ENCODE measurements at regions not wholly inside any gene's neighbourhood (a gene's known extent, or its start where the extent isn't known, plus 50 kb on each side); places are given as distances from the start of the nearest gene placed in this dataset.

DNA sequence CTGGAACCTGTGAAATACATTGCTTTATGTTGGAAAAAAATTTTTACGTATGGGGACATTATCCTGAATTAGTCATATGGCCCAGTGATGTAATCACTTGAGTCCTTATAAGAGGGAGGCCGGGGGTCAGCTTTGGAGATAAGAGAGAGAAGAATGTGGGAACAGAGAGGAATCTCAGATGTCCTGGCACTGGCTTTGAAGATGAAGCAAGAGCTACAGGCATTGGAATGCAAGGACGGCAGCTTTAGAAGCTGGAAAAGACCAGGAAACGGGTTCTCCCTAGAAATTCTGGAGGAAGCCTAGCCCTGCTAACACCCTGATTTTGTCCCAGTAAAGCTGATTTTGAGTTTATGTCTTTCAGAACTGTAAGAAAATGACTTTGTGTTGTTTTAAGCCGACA lies 1129.9 kb upstream of the GYPC start:
- H3K4me3 Mint-ChIP-seq: no peak overlapping the region
- no peaks in the 10 kb centered on the region for H3K36me3 Mint-ChIP-seq
- no peak overlapping the region for H3K27ac Mint-ChIP-seq
- no peaks in the 10 kb centered on the region for H3K4me1 Mint-ChIP-seq
- peaks cover under 1% of the 10 kb centered on the region for H3K27me3 Mint-ChIP-seq
- peaks cover 0 to 4% (median 3%) of the 10 kb centered on the region in 3 donors for H3K9me3 Mint-ChIP-seq

DNA sequence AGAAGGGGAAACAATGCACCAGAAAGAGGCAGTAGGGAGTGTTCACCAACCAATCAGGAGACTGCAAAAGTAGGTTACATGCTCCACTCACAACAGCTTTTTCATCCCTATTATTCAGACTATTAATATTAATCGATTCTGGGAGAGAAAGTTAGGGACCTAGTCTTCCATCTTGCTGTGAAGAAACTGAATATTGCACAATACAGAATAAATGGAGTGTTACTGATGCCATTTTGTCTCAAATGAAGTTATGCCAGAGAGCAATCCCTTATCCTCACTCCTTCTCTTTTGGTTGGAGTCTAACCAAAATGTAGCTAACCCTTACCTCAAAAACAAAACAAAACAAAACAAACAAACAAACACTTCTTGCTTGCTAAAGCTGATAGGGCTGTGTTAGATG lies 1120.9 kb upstream of the GYPC start:
- Mint-ChIP-seq H3K36me3 (no peaks in the 10 kb centered on the region), H3K4me3 (no peak overlapping the region), H3K9me3 (peaks cover 0 to 5% (median 0%) of the 10 kb centered on the region in 3 donors), H3K27ac (no peak overlapping the region), H3K4me1 (no peaks in the 10 kb centered on the region), H3K27me3 (peaks cover 1% of the 10 kb centered on the region)

- H3K4me3 Mint-ChIP-seq: no peak overlapping the region
- peaks cover 1% of the 10 kb centered on the region for H3K36me3 Mint-ChIP-seq
- H3K27ac Mint-ChIP-seq: no peak overlapping the region
- peaks cover 2 to 9% (median 4%) of the 10 kb centered on the region in 3 donors for H3K9me3 Mint-ChIP-seq
- H3K4me1 Mint-ChIP-seq: no peaks in the 10 kb centered on the region
- no peaks in the 10 kb centered on the region for H3K27me3 Mint-ChIP-seq
These were observed 1111.9 kb upstream of the GYPC start for GRCh38 chr2:125543968-125544514.

DNA sequence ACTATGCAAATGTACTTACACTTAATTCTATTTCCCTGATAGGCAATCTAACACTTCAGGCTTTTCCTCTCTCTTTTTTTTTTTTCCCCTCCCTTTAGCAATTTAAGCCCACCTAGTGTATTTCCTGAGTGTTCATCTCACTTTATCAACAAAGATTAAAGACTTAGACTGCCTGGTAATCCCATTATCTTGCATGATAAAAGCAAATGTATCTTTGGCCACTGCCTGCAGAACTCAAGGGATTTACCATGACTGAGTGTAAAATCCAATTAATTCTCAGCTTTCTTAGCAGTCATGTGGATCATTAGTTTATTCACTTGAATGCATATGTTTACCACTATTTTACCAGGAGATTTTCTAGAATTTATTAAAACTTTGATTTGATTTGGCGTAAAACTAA lies 1102.2 kb upstream of the GYPC start:
- no peak overlapping the region for H3K4me3 Mint-ChIP-seq

DNA sequence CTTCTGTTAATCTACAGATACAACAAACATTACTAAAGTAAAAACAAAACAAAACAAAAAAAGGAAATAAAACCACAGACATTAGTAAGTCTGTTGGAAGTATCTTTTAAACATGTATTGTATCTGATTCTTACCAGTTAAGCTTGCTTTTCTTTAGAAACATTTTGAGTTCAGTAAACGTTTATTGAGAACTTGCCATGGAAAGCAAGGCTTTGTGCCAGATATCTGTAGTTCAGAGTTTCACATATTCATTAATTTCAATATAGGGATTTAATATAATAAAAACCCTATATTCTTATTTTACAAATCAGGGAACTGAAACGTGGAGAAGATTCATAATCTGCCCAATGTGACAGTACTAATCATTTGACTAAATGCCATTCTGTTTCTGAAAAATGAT lies 1101.0 kb upstream of the GYPC start:
- H3K9me3 Mint-ChIP-seq: peaks cover 2 to 13% (median 4%) of the 10 kb centered on the region in 3 donors
- H3K4me3 Mint-ChIP-seq: no peak overlapping the region
- H3K27ac Mint-ChIP-seq: no peak overlapping the region
- no peaks in the 10 kb centered on the region for H3K27me3 Mint-ChIP-seq
- H3K36me3 Mint-ChIP-seq: no peaks in the 10 kb centered on the region
- H3K4me1 Mint-ChIP-seq: no peaks in the 10 kb centered on the region

More for the DNA sequence above, 1102.2 kb upstream of the GYPC start:
- peaks cover 4 to 15% (median 5%) of the 10 kb centered on the region in 3 donors for H3K9me3 Mint-ChIP-seq
- no peak overlapping the region for H3K27ac Mint-ChIP-seq
- H3K36me3 Mint-ChIP-seq: no peaks in the 10 kb centered on the region
- H3K4me1 Mint-ChIP-seq: no peaks in the 10 kb centered on the region
- H3K27me3 Mint-ChIP-seq: no peaks in the 10 kb centered on the region

GRCh38 chr2:125559186-125559585 lies 1096.8 kb upstream of the GYPC start:
- no peaks in the 10 kb centered on the region for H3K4me1 Mint-ChIP-seq
- no peak overlapping the region for H3K4me3 Mint-ChIP-seq
- H3K27ac Mint-ChIP-seq: no peak overlapping the region
- H3K9me3 Mint-ChIP-seq: peaks cover 3 to 8% (median 6%) of the 10 kb centered on the region in 3 donors
- H3K27me3 Mint-ChIP-seq: no peaks in the 10 kb centered on the region
- no peaks in the 10 kb centered on the region for H3K36me3 Mint-ChIP-seq

DNA sequence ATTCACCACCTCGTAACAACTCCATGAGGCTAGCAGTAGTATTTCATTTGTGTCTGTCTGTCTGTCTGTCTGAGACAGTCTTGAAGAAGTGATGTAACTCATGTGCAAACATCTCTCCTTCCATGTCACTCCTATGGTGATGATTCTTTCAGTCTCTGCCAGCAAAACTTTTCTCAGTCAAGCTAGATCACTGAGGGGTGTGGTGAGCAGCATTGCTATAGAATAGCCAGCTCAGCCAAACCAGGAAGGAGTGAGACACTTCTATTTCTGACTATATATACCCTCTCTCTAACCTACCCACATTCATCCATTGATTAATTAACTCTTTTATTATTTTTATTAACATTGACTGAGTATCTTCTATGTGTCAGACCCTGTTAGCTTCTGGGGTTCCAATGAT lies 1095.1 kb upstream of the GYPC start:
- Mint-ChIP-seq H3K27ac (no peak overlapping the region), H3K9me3 (peaks cover 3 to 9% (median 6%) of the 10 kb centered on the region in 3 donors), H3K4me1 (no peaks in the 10 kb centered on the region), H3K27me3 (no peaks in the 10 kb centered on the region), H3K36me3 (no peaks in the 10 kb centered on the region), H3K4me3 (no peak overlapping the region)

DNA sequence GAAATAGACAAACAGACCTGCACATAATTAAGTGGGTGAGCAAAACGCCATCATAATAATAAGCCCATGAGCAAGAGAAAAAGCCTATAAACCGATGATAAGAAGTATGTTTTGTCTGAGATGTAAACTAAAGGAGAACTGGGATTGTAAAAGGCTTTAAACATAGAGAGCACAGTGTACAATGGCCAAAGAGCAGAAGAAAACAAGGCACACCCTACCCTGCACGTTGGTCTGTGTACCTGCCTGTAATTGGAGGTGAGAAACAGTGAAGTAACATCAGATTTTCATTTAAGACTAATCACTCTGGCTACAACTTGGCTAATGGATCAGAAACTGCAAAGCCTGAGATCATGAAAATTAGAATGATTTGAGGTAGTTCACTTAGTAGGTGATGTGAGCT lies 1094.7 kb upstream of the GYPC start:
- peaks cover 3 to 12% (median 4%) of the 10 kb centered on the region in 3 donors for H3K9me3 Mint-ChIP-seq
- no peaks in the 10 kb centered on the region for H3K36me3 Mint-ChIP-seq
- H3K27me3 Mint-ChIP-seq: no peaks in the 10 kb centered on the region
- H3K4me3 Mint-ChIP-seq: no peak overlapping the region
- no peaks in the 10 kb centered on the region for H3K4me1 Mint-ChIP-seq
- no peak overlapping the region for H3K27ac Mint-ChIP-seq

- Mint-ChIP-seq H3K4me1 (no peaks in the 10 kb centered on the region), H3K27me3 (no peaks in the 10 kb centered on the region), H3K36me3 (no peaks in the 10 kb centered on the region), H3K4me3 (no peak overlapping the region), H3K27ac (no peak overlapping the region), H3K9me3 (peaks cover 3 to 6% (median 6%) of the 10 kb centered on the region in 3 donors)
These were observed 1093.0 kb upstream of the GYPC start for GRCh38 chr2:125562924-125563323.

- no peak overlapping the region for H3K4me3 Mint-ChIP-seq
- H3K9me3 Mint-ChIP-seq: peaks cover 3 to 6% (median 4%) of the 10 kb centered on the region in 3 donors
- H3K27me3 Mint-ChIP-seq: no peaks in the 10 kb centered on the region
- H3K36me3 Mint-ChIP-seq: no peaks in the 10 kb centered on the region
- H3K4me1 Mint-ChIP-seq: no peaks in the 10 kb centered on the region
- H3K27ac Mint-ChIP-seq: no peak overlapping the region
These were observed 1091.5 kb upstream of the GYPC start for GRCh38 chr2:125564471-125564870.

- H3K27ac Mint-ChIP-seq: no peak overlapping the region
- H3K36me3 Mint-ChIP-seq: no peaks in the 10 kb centered on the region
- H3K9me3 Mint-ChIP-seq: peaks cover 3 to 5% (median 4%) of the 10 kb centered on the region in 3 donors
- H3K4me3 Mint-ChIP-seq: no peak overlapping the region
- no peaks in the 10 kb centered on the region for H3K27me3 Mint-ChIP-seq
- H3K4me1 Mint-ChIP-seq: no peaks in the 10 kb centered on the region
These were observed 1089.5 kb upstream of the GYPC start for GRCh38 chr2:125566422-125566821.

GRCh38 chr2:125567100-125567499 lies 1088.9 kb upstream of the GYPC start:
- Mint-ChIP-seq H3K27ac (no peak overlapping the region), H3K4me3 (no peak overlapping the region), H3K36me3 (no peaks in the 10 kb centered on the region), H3K27me3 (no peaks in the 10 kb centered on the region), H3K4me1 (no peaks in the 10 kb centered on the region), H3K9me3 (peaks cover 0 to 5% (median 4%) of the 10 kb centered on the region in 3 donors)

DNA sequence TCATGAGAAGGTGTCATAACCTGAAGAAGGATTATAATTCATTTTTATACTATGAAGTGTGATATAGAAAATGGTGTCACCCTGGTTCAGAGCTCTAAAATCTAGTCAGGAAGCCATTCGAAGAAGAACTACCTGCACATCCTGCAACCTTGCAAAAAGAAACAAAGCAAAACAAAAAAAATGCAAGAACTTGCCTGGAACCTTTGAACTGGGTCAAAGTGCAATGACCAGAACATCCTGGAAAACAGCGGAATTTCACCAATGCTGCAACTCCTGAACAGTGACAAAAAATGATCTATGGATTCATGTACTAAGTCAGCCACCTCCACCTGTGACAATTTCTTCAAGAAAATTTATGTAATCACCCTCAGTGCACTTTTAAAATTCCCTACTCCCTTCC lies 1083.3 kb upstream of the GYPC start:
- Mint-ChIP-seq H3K4me3 (no peak overlapping the region), H3K27ac (no peak overlapping the region), H3K9me3 (peaks cover 3 to 6% (median 4%) of the 10 kb centered on the region in 3 donors), H3K36me3 (peaks cover 1% of the 10 kb centered on the region), H3K27me3 (no peaks in the 10 kb centered on the region), H3K4me1 (no peaks in the 10 kb centered on the region)

GRCh38 chr2:125573432-125573831 lies 1082.5 kb upstream of the GYPC start:
- Mint-ChIP-seq H3K27me3 (no peaks in the 10 kb centered on the region), H3K4me1 (no peaks in the 10 kb centered on the region), H3K9me3 (peaks cover 3 to 6% (median 4%) of the 10 kb centered on the region in 3 donors)

DNA sequence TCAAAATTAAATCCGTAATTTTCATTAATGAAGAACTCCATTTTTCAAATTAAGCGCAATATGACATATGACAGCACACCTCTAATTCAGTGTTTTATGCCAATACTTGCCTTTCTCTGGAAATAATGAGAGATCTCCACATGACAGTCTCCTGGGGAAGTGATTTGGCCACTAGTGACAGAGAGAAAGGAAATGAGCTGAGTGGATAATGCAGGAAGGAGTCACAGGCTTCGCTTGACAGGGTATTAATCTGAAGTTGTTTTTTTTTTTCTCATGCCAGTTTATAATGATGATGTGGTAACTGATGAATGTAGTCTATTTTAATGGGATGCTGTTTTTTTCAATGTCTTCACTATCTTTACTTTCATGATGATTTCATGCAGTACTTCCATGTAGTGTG lies 1079.4 kb upstream of the GYPC start:
- Mint-ChIP-seq H3K9me3 (peaks cover 4 to 10% (median 6%) of the 10 kb centered on the region in 3 donors), H3K27me3 (no peaks in the 10 kb centered on the region), H3K27ac (no peak overlapping the region), H3K36me3 (peaks cover 1% of the 10 kb centered on the region), H3K4me3 (no peak overlapping the region), H3K4me1 (no peaks in the 10 kb centered on the region)

More at GRCh38 chr2:125573432-125573831, 1082.5 kb upstream of the GYPC start:
- H3K4me3 Mint-ChIP-seq: no peak overlapping the region
- peaks cover 1% of the 10 kb centered on the region for H3K36me3 Mint-ChIP-seq
- H3K27ac Mint-ChIP-seq: no peak overlapping the region

GRCh38 chr2:125581557-125581956 lies 1074.4 kb upstream of the GYPC start:
- Mint-ChIP-seq H3K9me3 (peaks cover 0 to 8% (median 7%) of the 10 kb centered on the region in 3 donors), H3K36me3 (no peaks in the 10 kb centered on the region), H3K4me1 (no peaks in the 10 kb centered on the region), H3K27me3 (no peaks in the 10 kb centered on the region), H3K27ac (peak overlapping the region in 1 of 3 donors; percentile 23), H3K4me3 (no peak overlapping the region)
